GM10248 (cell line): ENCODE measurements at regions not wholly inside any gene's neighbourhood (a gene's known extent, or its start where the extent isn't known, plus 50 kb on each side); places are given as distances from the start of the nearest gene placed in this dataset.

ENCODE experiments used
- CTCF ChIA-PET: fragments of 300-600 bp; sonication (Branson Sonifier 250); formaldehyde crosslinking; extraction: SDS; loops from one replicate; lab custom pipeline; 2021; ENCODE audit warnings: antibody characterized with exemption; lab: Yijun Ruan, JAX
- POLR2A ChIA-PET: fragments of 350-650 bp; sonication (Branson Sonifier 250); formaldehyde crosslinking; extraction: SDS; loops from one replicate; lab custom pipeline; 2020; ENCODE audit warnings: antibody characterized with exemption; lab: Yijun Ruan, JAX
- DNase-seq: peaks from one replicate; pipeline ENCODE4 v3.0.0; 2012; ENCODE audit errors: extremely low spot score
- TF ChIP-seq, protein P1 (sequence below): IDR thresholded peaks from 2 replicates; pipeline ENCODE4 v1.5.1; 2012; ENCODE audit warnings: mild to moderate bottlenecking, low read depth; ENCODE audit errors: extremely low read depth, missing control alignments, control extremely low read depth

DNA sequence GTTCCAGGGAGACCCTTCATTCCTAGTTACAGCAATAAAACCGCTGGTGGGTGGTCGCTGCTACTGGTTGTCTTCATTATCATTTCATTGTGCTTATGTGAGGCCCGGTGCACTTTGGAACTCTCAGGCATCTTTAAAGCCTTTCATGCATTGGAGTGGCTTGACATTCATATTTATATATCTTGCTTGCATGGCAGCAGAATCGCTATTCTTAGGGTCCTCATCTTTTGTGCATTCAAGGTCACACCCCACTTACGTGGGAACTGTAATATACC, 110.1 kb downstream of the ZBTB18 start:
- CTCF ChIA-PET: interaction anchor here (1.1 kb wide), 1 partner anchor 11 kb away, joined by 4 read pairs; no protein-coding TSS in a partner anchor
- POLR2A ChIA-PET: no interaction called here
- DNase-seq: no peak
- TF ChIP-seq, protein P1, sequence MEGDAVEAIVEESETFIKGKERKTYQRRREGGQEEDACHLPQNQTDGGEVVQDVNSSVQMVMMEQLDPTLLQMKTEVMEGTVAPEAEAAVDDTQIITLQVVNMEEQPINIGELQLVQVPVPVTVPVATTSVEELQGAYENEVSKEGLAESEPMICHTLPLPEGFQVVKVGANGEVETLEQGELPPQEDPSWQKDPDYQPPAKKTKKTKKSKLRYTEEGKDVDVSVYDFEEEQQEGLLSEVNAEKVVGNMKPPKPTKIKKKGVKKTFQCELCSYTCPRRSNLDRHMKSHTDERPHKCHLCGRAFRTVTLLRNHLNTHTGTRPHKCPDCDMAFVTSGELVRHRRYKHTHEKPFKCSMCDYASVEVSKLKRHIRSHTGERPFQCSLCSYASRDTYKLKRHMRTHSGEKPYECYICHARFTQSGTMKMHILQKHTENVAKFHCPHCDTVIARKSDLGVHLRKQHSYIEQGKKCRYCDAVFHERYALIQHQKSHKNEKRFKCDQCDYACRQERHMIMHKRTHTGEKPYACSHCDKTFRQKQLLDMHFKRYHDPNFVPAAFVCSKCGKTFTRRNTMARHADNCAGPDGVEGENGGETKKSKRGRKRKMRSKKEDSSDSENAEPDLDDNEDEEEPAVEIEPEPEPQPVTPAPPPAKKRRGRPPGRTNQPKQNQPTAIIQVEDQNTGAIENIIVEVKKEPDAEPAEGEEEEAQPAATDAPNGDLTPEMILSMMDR: no peak

DNA sequence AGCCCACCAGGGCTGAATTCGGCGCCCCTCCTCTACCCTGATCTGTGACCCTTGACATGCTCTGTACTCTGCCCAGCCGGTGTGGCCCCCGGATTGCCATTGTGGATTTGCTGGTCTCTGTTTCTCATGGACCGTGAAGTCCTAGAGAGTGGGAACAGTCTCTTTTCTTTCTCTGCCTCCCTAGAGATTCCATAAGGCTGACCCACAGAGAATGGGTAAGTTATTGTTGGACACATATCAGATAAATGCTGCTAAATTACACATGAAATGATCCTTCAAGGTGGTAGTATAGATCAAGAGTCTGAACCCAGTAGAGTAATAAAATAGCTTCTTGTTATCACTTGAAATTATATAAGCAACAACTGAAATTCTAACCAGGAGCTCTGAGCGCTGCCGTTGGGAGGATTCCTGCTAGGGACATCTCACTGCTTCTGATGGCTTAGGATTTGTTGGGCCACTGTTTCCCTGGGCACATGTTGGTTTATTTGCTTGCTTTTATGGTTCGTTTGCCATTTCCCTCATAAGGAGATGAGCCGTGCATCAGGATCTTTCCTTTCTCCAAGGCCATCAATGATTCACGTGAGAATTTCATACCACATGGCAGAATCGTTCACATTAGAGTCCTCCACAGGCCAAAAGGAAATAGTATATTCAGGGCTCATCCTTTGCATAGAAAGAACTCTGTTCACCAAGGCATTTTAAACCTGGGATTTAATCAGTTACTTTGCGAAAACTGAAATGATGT, 111.9 kb downstream of the ZBTB18 start:
- TF ChIP-seq, protein P1: no peak
- no peak for DNase-seq
- POLR2A ChIA-PET: no interaction called here
- CTCF ChIA-PET: no interaction called here

DNA sequence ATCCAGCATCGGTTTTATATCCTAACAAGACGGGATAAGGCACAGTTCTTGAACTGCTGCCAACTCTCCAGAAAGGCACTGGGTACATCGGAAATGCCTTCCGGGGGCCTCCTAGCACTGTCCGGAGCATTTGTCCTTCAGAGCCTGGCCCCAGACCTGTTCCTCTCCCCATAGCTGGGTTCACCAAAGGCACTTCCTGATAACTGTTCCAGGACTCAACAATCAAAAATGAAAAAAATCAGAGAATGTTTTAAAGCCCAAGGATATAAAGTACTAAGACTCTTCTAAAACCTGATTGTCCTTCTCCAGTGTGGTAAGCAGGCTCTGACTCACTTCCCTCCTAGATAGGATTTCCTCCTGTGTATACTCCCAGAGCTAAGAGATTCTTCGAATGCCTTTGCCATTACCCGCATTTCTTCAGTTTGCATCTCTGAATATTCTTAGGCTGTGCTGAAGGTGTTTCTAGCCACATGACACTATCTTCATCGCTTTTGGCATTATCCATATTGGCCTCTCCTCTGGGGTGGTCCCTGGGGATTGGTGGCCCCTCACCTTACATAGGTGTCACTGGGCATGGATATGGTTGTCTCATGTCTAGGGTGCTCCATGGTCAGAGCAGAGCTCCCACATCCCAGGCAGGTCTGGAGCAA, 112.9 kb downstream of the ZBTB18 start:
- POLR2A ChIA-PET: no interaction called here
- DNase-seq: no peak
- TF ChIP-seq, protein P1: no peak
- CTCF ChIA-PET: interaction anchor here (2.2 kb wide), 1 partner anchor 11 kb away, joined by 7 read pairs; no protein-coding TSS in a partner anchor

DNA sequence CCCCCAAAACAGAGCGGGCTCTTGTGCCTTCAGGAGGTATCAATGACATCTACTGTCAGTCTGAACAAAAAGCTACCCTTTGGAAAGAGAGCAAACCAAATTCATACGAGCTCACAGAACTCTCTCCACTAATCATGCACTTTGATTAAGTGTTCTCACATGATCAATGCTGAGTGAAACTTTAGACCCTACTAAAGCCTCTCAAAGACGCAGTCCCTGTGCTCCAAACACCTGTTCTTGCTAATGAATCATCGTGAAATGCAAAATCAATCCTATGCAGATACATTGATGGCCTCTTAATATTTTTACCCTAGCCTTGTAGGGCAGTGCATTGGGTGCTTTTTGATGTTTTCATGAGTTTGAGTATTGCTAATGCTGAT, 113.4 kb downstream of the ZBTB18 start:
- TF ChIP-seq, protein P1: no peak
- ChIA-PET CTCF (interaction anchor here (2.2 kb wide), 1 partner anchor 12 kb away, joined by 7 read pairs; no protein-coding TSS in a partner anchor), POLR2A (no interaction called here)
- DNase-seq: no peak

DNA sequence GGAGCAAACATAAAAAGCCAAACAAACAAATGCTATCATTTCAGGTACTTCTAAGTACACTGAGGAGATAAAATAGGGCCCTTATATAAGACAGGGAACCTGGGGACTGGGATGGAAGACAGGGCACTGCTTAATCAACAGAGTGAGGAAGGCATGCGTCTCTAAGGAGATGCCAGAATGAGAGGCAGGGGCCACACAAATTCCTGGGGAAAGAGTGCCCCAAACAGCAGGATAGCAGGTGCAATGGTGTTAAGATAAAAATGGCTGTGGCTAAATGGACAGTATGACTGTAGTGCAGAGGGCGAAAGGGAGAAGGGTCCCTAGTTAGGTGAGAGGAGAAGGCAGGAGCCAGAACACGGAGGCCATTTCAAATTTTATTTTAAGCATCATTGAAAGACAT, 113.9 kb downstream of the ZBTB18 start:
- TF ChIP-seq, protein P1: no peak
- ChIA-PET POLR2A (no interaction called here), CTCF (interaction anchor here (2.2 kb wide), 1 partner anchor 13 kb away, joined by 7 read pairs; no protein-coding TSS in a partner anchor)
- DNase-seq: no peak

DNA sequence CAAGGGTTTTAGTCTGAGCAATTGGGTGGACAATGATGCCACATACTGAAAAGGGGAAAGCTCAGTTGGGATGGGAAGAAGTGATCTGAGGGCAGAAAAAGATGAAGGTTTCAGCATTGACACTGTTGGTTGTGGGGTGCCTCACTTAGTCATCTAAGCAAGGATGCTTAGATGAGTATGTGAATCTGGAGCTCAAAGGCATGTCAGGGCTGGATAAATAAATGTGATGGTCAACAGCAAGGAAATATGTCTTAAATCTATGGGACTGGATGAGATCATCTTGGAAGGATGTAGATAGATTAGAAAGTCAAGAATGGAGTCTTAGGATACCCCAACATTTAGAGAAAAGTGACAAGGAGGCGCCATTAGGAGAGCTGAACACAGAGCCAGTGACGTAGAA, 114.6 kb downstream of the ZBTB18 start:
- CTCF ChIA-PET: interaction anchor here (1.2 to 2.2 kb wide), 3 partner anchors 11 to 14 kb away, joined by 3 to 7 read pairs (median 4); no protein-coding TSS in a partner anchor
- no peak for DNase-seq
- TF ChIP-seq, protein P1: no peak
- POLR2A ChIA-PET: no interaction called here
